Nephron (organoid): ENCODE measurements at regions not wholly inside any gene's neighbourhood (a gene's known extent, or its start where the extent isn't known, plus 50 kb on each side); places are given as distances from the start of the nearest gene placed in this dataset.

ENCODE experiments used
- H3K27ac Mint-ChIP-seq, 3 experiments: 2 replicates each; pipeline ENCODE4 v1.8.0; 2020; ENCODE audit warnings: mixed read lengths in 3 of 3, mild to moderate bottlenecking in 2 of 3, moderate library complexity in 1 of 3
- H3K27me3 Mint-ChIP-seq: 2 replicates; pipeline ENCODE4 v1.8.0; 2021; ENCODE audit warnings: low read depth, mild to moderate bottlenecking, moderate library complexity, mixed read lengths
- H3K36me3 Mint-ChIP-seq: 2 replicates; pipeline ENCODE4 v1.8.0; 2020; ENCODE audit warnings: low read depth, mixed read lengths
- H3K4me1 Mint-ChIP-seq: 2 replicates; pipeline ENCODE4 v1.8.0; 2020; ENCODE audit warnings: mixed read lengths
- H3K4me3 Mint-ChIP-seq, 3 experiments: 2 replicates each; pipeline ENCODE4 v1.8.0; 2020; ENCODE audit warnings: mild to moderate bottlenecking in 3 of 3, mixed read lengths in 3 of 3, moderate library complexity in 2 of 3
- H3K9me3 Mint-ChIP-seq: 2 replicates; pipeline ENCODE4 v1.8.0; 2020; ENCODE audit warnings: mixed read lengths
- TF ChIP-seq, protein P1 (sequence below), 3 experiments: fragments of 200-600 bp; sonication (generic); IDR thresholded peaks; one replicate each; pipeline ENCODE4 v1.5.0; 2021; ENCODE audit warnings: antibody characterized with exemption in 3 of 3; ENCODE audit not compliant: unreplicated experiment in 3 of 3

- TF ChIP-seq, protein P1, sequence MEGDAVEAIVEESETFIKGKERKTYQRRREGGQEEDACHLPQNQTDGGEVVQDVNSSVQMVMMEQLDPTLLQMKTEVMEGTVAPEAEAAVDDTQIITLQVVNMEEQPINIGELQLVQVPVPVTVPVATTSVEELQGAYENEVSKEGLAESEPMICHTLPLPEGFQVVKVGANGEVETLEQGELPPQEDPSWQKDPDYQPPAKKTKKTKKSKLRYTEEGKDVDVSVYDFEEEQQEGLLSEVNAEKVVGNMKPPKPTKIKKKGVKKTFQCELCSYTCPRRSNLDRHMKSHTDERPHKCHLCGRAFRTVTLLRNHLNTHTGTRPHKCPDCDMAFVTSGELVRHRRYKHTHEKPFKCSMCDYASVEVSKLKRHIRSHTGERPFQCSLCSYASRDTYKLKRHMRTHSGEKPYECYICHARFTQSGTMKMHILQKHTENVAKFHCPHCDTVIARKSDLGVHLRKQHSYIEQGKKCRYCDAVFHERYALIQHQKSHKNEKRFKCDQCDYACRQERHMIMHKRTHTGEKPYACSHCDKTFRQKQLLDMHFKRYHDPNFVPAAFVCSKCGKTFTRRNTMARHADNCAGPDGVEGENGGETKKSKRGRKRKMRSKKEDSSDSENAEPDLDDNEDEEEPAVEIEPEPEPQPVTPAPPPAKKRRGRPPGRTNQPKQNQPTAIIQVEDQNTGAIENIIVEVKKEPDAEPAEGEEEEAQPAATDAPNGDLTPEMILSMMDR (IDR thresholded peaks at IDR 0.05; ENCODE audit: unreplicated experiment in 3 of 3) = no peak
- Mint-ChIP-seq H3K27me3 (no peaks in the 10 kb centered on the region), H3K9me3 (no peaks in the 10 kb centered on the region), H3K36me3 (no peaks in the 10 kb centered on the region), H3K27ac (no peak overlapping the region), H3K4me1 (no peaks in the 10 kb centered on the region), H3K4me3 (no peak overlapping the region)
These were observed 891.8 kb upstream of the SLITRK1 start for GRCh38 chr13:84774111-84774510.

- H3K27me3 Mint-ChIP-seq = no peaks in the 10 kb centered on the region
- TF ChIP-seq, protein P1 (IDR thresholded peaks at IDR 0.05; ENCODE audit: unreplicated experiment in 3 of 3) = no peak
- H3K36me3 Mint-ChIP-seq = no peaks in the 10 kb centered on the region
- H3K4me1 Mint-ChIP-seq = no peaks in the 10 kb centered on the region
- no peaks in the 10 kb centered on the region for H3K9me3 Mint-ChIP-seq
- no peak overlapping the region for H3K27ac Mint-ChIP-seq
- no peak overlapping the region for H3K4me3 Mint-ChIP-seq
These were observed 878.7 kb upstream of the SLITRK1 start for GRCh38 chr13:84760956-84761355.

DNA sequence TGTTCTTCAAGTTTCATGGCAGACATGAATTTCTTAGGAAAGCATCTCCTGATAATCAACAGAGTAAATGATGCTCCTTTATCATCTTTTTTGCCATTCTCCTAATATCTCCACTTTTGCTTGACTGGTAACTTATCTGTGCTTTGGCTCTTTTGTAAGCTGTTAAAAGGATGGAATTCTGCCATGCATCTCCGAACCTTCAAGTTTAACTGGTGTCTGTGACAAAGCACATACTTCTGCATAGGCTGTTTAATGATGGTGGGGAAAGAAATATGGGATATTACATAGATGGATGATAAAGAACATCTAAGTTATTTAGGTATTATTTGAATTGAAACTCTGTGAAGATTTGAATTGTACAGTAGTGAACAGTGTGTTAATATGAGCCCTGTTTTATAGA is 866.9 kb upstream of the SLITRK1 start:
- no peaks in the 10 kb centered on the region for H3K36me3 Mint-ChIP-seq
- H3K4me1 Mint-ChIP-seq = no peaks in the 10 kb centered on the region

DNA sequence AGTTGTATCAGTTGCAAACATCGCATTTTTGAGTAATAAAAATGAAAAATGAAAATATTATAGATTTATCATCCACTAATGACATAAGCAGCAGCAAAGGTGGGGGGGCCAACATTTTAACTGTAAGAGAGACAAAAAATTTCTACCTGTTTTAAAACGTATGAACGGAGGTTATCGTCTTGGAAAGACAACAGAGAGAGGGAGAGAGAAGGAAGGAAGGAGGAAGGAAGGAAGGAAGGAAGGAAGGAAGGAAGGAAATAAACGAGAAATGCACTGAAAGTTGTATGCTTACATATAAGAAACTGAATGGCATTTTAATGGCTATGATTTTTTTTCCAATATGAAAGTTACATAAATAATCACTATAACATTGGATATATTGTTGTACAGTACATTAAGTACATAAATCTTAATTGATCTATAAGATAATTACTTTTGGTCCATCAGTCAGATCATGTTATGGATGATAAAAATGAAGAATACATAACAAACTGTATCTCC is 862.8 kb upstream of the SLITRK1 start:
- Mint-ChIP-seq H3K27ac (no peak overlapping the region), H3K4me3 (no peak overlapping the region), H3K9me3 (no peaks in the 10 kb centered on the region), H3K36me3 (no peaks in the 10 kb centered on the region), H3K27me3 (no peaks in the 10 kb centered on the region), H3K4me1 (no peaks in the 10 kb centered on the region)
- TF ChIP-seq, protein P1 (IDR thresholded peaks at IDR 0.05; ENCODE audit: unreplicated experiment in 3 of 3) = no peak

More for the DNA sequence above, 866.9 kb upstream of the SLITRK1 start:
- Mint-ChIP-seq H3K9me3 (no peaks in the 10 kb centered on the region), H3K4me3 (no peak overlapping the region), H3K27ac (no peak overlapping the region), H3K27me3 (no peaks in the 10 kb centered on the region)
- TF ChIP-seq, protein P1 (IDR thresholded peaks at IDR 0.05; ENCODE audit: unreplicated experiment in 3 of 3) = no peak

GRCh38 chr13:84744203-84744602 is 861.9 kb upstream of the SLITRK1 start:
- Mint-ChIP-seq H3K27ac (no peak overlapping the region), H3K4me3 (no peak overlapping the region), H3K9me3 (no peaks in the 10 kb centered on the region), H3K27me3 (no peaks in the 10 kb centered on the region), H3K4me1 (no peaks in the 10 kb centered on the region), H3K36me3 (no peaks in the 10 kb centered on the region)
- TF ChIP-seq, protein P1 (IDR thresholded peaks at IDR 0.05; ENCODE audit: unreplicated experiment in 3 of 3) = no peak

GRCh38 chr13:84741253-84741652 is 859.0 kb upstream of the SLITRK1 start:
- Mint-ChIP-seq H3K27ac (no peak overlapping the region), H3K9me3 (no peaks in the 10 kb centered on the region)

More at GRCh38 chr13:84741253-84741652, 859.0 kb upstream of the SLITRK1 start:
- H3K36me3 Mint-ChIP-seq = no peaks in the 10 kb centered on the region
- H3K4me3 Mint-ChIP-seq = no peak overlapping the region
- H3K4me1 Mint-ChIP-seq = no peaks in the 10 kb centered on the region
- H3K27me3 Mint-ChIP-seq = no peaks in the 10 kb centered on the region
- TF ChIP-seq, protein P1 (IDR thresholded peaks at IDR 0.05; ENCODE audit: unreplicated experiment in 3 of 3) = no peak
